GM18951 (cell line): ENCODE measurements at regions not wholly inside any gene's neighbourhood (a gene's known extent, or its start where the extent isn't known, plus 50 kb on each side); places are given as distances from the start of the nearest gene placed in this dataset.

Source experiments
- POLR2A ChIP-seq: IDR thresholded peaks from 4 replicates; pipeline ENCODE4 v1.6.1; 2011; ENCODE audit warnings: mild to moderate bottlenecking; ENCODE audit not compliant: insufficient read length, insufficient read depth; ENCODE audit errors: extremely low read depth
- in situ Hi-C: fragments of 300-500 bp; cut with MboI; formaldehyde crosslinking; loops from one replicate; pipeline ENCODE4 v1.12.0; 2022; ENCODE audit warnings: low sequenced_read_pairs, mixed read lengths, inconsistent platforms; ENCODE audit not compliant: unreplicated experiment

DNA sequence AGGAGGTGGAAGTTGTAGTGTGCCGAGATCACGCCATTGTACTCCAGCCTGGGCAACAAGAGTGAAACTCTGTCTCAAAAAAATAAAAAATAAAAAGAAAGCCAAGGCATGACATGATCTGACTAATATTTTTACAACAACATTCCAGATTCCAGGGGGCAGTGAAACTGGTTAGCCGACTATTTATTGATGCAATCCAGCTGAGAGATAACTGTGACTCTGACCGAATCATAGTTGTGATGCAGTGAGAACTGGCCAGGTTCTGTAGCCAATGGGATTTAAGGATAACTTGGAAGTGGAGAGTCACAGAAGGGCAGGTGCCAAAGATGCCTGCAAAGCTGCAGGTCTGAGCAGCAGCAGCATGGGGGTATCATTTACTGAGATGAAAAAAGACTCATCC, 82.9 kb upstream of the TSHZ2 start:
- in situ Hi-C loops = no loop called here
- TF ChIP-seq POLR2A = no peak

DNA sequence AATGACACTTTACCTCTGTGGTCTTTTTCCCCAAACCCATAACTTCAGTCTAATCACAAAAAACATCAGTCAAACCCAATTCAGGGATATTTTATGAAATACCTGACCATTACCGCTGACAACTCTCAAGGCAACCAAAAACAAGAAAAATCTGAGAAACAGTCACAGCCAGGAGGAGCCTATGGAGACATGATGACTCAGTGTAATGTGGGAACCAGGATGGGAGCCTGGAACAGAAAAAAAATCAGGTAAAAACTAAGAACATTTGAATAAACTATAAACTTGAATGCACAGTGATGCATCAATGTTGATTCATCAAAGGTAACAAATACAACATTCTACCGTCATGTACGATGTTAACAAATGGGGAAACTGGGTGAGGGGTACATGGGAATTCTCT, 84.1 kb upstream of the TSHZ2 start:
- in situ Hi-C loops = no loop called here

DNA sequence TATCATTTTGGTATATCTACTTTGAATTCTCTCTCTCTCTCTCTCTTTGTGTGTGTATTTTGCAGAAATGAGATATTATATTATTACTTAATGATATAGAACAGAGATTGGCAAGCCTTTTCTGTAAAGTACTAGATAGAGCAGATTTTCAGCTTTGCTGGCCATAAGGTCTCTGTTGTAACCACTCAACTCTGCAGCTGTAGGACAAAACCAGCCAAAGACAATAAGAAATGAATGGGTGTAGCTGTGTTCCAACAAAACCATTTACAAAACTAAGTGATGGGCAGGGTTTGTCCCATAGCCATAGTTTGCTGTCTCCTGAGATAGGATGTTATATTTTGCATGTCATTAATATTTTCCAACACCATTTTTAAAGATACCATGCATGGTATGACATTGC, 91.2 kb upstream of the TSHZ2 start:
- in situ Hi-C loops = no loop called here

More for the DNA sequence above, 84.1 kb upstream of the TSHZ2 start:
- no peak for TF ChIP-seq POLR2A

GRCh38 chr20:52880259-52880658, 91.9 kb upstream of the TSHZ2 start:
- in situ Hi-C loops = no loop called here
- TF ChIP-seq POLR2A = no peak

More for the DNA sequence above, 91.2 kb upstream of the TSHZ2 start:
- TF ChIP-seq POLR2A = no peak

DNA sequence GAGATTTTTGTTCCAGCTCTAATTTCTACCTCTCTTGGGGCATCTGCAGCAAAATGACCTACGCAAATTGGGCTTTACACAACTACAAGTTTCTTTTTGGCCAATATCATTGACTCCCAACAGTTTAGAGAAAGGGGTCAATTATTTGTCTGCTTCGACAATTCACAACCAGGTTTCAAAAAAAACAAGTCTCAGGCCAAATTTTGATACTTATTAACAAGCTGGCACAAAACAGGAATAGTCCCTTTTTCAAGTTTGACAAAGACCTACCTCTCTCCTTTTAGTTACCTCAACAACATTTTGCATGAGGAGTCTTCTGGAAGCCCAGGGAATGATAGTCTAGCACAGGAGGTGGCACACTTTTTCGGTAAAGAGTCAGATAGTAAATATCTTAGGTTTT, 97.9 kb upstream of the TSHZ2 start:
- in situ Hi-C loops = no loop called here

GRCh38 chr20:52869698-52870501, 102.3 kb upstream of the TSHZ2 start:
- in situ Hi-C loops = no loop called here
- no peak for TF ChIP-seq POLR2A

More for the DNA sequence above, 97.9 kb upstream of the TSHZ2 start:
- TF ChIP-seq POLR2A = no peak

- in situ Hi-C loops = no loop called here
- TF ChIP-seq POLR2A = no peak
Measured at GRCh38 chr20:52869276-52869675, 102.9 kb upstream of the TSHZ2 start.

- no peak for TF ChIP-seq POLR2A
- in situ Hi-C loops = no loop called here
Measured at GRCh38 chr20:52867305-52867704, 104.9 kb upstream of the TSHZ2 start.

- TF ChIP-seq POLR2A = no peak
- in situ Hi-C loops = no loop called here
Measured at GRCh38 chr20:52864916-52865605, 107.1 kb upstream of the TSHZ2 start.

DNA sequence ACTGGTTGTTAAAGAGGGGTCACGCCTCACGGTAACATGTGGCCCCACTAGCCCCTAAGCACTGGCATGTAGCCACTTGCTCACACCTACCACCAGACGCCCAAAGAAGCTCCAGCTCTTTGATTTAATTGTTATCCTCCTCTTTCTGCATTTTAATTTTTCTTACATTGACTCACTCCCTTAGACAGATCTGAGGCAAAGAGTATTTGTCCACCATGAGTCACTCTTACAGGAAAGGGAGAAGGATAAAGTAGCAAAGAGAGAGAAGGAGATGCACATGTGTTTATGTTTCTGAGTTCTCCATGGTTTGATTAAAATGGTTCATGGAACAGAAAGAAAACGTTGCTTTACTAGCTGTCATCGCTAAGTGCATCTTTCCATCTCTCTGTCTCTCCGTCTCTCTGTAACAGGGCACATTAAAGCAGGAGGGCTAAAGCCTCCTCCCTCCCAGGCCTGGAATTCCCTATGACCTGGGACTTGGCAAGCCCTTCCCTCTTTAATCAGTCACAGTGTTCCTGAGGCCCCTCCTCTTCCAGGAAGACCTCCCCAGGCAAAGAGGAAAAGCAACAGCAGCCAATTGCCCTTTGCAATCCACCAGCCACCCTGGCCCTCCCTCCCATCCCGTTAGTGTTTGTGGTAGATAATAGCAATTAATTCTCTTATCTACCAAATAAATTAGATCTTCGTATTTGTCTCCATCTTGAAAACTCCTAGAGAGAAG, 112.8 kb upstream of the TSHZ2 start:
- in situ Hi-C loops = no loop called here
- TF ChIP-seq POLR2A = no peak

DNA sequence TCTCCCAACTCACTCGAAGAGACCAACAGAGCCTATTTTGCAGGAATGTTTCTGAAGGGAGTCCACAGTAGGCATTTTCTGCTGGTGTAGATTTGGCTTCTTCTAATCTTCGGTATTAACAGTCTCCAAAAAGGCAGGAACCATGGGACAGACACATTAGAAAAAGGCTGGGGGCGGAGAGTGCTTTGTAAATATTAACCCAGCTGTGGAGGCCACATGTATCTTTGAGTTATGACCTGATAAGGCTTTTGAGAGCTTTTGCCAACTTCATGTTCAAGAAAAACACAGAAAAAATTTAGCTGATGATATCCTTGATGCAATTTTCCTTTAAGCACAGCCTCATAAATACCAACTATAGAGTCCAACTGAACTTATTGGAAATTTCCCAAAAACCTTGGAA, 119.4 kb upstream of the TSHZ2 start:
- TF ChIP-seq POLR2A = no peak
- in situ Hi-C loops = no loop called here

DNA sequence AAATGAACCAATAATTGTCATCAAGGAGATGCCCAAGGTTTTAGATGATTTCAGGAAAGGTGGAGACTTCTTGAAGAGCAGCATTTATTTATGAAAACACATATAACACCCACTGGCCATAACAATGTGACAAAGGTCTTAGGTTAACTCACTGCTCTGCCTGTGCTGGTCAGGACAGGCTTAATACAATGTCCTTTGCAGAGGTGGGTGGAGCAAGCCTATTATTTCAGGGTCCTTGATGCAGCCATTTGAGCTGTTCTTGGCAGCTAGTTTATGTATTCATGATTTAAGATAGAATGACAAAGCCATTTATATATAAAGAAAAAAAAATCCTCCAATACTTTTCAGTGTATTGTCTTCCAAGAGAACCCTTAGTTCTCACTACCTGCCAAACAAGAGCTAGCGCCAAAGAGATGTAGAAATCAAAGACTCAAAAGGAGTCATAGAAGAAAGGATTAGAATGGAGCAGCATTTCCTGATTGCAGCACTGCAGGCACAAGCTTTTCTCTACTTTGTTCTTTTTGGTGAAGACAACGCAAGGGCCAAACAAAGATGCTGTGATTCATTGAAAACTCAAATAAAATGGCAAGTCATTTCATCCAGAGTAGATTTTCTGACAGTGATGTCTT, 124.3 kb upstream of the TSHZ2 start:
- no peak for TF ChIP-seq POLR2A
- in situ Hi-C loops = no loop called here

DNA sequence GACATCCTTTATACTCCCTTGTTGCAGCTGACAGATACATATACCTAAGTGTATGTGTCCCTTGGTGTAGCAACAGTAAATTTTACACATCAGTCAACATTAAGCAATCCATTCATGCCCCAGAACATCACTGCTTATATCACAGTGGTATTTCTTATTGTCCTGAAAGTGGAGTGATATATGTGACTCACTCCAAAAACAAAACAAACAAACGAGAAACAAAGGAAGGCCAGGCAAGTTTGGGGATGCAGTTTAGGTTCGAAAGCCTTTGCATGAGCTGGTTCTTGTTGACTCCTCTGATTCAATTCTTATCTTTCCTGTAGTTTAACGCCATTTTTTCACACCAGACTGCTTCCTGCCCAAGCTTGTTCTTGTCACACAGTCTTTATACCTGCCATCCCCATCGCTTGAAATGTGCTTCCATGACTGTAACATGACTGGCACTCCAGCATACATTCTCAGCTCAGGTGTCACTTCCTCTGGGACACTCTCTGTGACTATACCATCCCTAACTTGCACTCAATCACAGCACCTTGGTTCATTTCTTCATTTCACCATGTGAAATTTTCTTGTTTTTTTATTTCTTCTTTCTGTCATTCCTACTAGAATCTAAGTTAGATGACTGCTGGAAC, 125.0 kb upstream of the TSHZ2 start:
- TF ChIP-seq POLR2A = no peak
- in situ Hi-C loops = no loop called here
